NT2/D1 (cell line): ENCODE measurements at regions not wholly inside any gene's neighbourhood (a gene's known extent, or its start where the extent isn't known, plus 50 kb on each side); places are given as distances from the start of the nearest gene placed in this dataset.

ENCODE experiments used
- DNase-seq: peaks from one replicate; pipeline ENCODE4 v3.0.0-alpha.2; 2011; ENCODE audit warnings: low read depth, low spot score
- H3K27me3 ChIP-seq: 2 replicates; pipeline ENCODE4 v1.6.0; 2011; ENCODE audit warnings: mild to moderate bottlenecking; ENCODE audit not compliant: insufficient read length, insufficient read depth
- H3K36me3 ChIP-seq: 2 replicates; pipeline ENCODE4 v1.6.1; 2011; ENCODE audit warnings: mild to moderate bottlenecking, low read length, mixed read lengths; ENCODE audit not compliant: insufficient read depth, insufficient read length
- H3K4me1 ChIP-seq: 2 replicates; pipeline ENCODE4 v1.5.1; 2011; ENCODE audit not compliant: insufficient read depth, insufficient read length
- H3K4me3 ChIP-seq: 2 replicates; pipeline ENCODE4 v1.5.1; 2011; ENCODE audit warnings: low read depth; ENCODE audit not compliant: insufficient read length
- H3K9ac ChIP-seq: 2 replicates; pipeline ENCODE4 v1.6.0; 2011; ENCODE audit warnings: low read depth; ENCODE audit not compliant: insufficient read length
- H3K9me3 ChIP-seq: 2 replicates; pipeline ENCODE4 v1.5.1; 2011; ENCODE audit warnings: mild to moderate bottlenecking, low read length; ENCODE audit not compliant: insufficient read depth
- SUZ12 ChIP-seq: IDR thresholded peaks from 2 replicates; pipeline ENCODE4 v1.6.1; 2011; ENCODE audit not compliant: insufficient read length, insufficient read depth; ENCODE audit errors: extremely low read depth
- YY1 ChIP-seq: IDR thresholded peaks from 2 replicates; pipeline ENCODE4 v1.6.1; 2011; ENCODE audit not compliant: insufficient read length, insufficient read depth
- ZNF274 ChIP-seq: IDR thresholded peaks from 2 replicates; pipeline ENCODE4 v1.6.1; 2011; ENCODE audit warnings: mild to moderate bottlenecking, low read depth, low read length

- Histone ChIP-seq H3K9me3 (no peaks in the 10 kb centered on the region), H3K36me3 (no peaks in the 10 kb centered on the region), H3K9ac (no peak overlapping the region), H3K4me1 (no peaks in the 10 kb centered on the region), H3K27me3 (no peaks in the 10 kb centered on the region), H3K4me3 (no peak overlapping the region)
- no peak for DNase-seq
- TF ChIP-seq SUZ12 (no peak), YY1 (no peak), ZNF274 (no peak)
Observed at GRCh38 chr12:74984631-74985030, 225.0 kb downstream of the KCNC2 start.

GRCh38 chr12:74985293-74985985, 224.2 kb downstream of the KCNC2 start:
- no peak overlapping the region for H3K9ac ChIP-seq
- H3K4me3 ChIP-seq = no peak overlapping the region
- TF ChIP-seq YY1 (no peak), SUZ12 (no peak), ZNF274 (no peak)
- no peaks in the 10 kb centered on the region for H3K27me3 ChIP-seq
- no peak for DNase-seq
- H3K36me3 ChIP-seq = no peaks in the 10 kb centered on the region
- H3K9me3 ChIP-seq = no peaks in the 10 kb centered on the region
- H3K4me1 ChIP-seq = no peaks in the 10 kb centered on the region

DNA sequence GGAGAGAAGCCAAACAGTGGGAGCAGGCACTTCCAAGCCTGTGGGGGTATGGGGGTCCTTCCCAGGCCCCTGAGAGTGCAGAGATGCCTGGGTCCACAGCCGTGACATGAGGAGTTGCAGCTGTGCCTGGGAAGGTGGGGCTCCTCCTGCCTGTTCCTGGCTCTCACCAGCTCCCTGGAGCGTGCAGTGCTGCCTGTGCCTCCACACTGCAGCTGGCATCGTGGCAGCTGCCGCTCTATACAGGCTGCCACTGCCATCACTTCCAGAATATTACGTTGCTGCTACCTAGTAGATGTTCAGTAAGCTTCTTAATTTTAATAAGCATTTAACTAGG, 223.7 kb downstream of the KCNC2 start:
- Histone ChIP-seq H3K4me3 (no peak overlapping the region), H3K27me3 (no peaks in the 10 kb centered on the region), H3K4me1 (no peaks in the 10 kb centered on the region), H3K36me3 (no peaks in the 10 kb centered on the region), H3K9ac (no peak overlapping the region), H3K9me3 (no peaks in the 10 kb centered on the region)
- DNase-seq = no peak
- TF ChIP-seq ZNF274 = no peak
- TF ChIP-seq YY1 = no peak
- TF ChIP-seq SUZ12 = no peak

DNA sequence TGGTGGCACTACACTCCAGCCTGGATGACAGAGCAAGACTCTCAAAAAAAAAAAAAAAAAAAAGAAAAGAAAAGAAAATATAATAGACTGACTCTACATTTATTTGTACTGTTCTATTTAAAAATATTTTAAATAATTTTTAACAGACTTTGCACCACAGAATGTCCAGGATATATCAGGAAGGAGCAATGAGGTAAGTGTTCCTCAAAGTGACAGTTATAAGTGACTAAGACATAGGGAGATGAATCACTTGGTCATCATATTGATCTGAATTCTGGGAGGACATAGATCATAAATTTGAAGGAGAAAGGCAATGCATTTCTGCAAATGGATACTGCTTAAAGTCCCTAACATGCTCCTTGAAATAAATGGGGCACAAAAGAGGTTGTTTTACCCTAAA, 221.5 kb downstream of the KCNC2 start:
- Histone ChIP-seq H3K9me3 (no peaks in the 10 kb centered on the region), H3K27me3 (no peaks in the 10 kb centered on the region), H3K9ac (no peak overlapping the region), H3K4me3 (no peak overlapping the region), H3K36me3 (no peaks in the 10 kb centered on the region), H3K4me1 (no peaks in the 10 kb centered on the region)
- TF ChIP-seq SUZ12 = no peak
- no peak for TF ChIP-seq YY1
- TF ChIP-seq ZNF274 = no peak
- no peak for DNase-seq
